ENCODE measurements at regions not wholly inside any gene's neighbourhood (a gene's known extent, or its start where the extent isn't known, plus 50 kb on each side); places are given as distances from the start of the nearest gene placed in this dataset.

DNA sequence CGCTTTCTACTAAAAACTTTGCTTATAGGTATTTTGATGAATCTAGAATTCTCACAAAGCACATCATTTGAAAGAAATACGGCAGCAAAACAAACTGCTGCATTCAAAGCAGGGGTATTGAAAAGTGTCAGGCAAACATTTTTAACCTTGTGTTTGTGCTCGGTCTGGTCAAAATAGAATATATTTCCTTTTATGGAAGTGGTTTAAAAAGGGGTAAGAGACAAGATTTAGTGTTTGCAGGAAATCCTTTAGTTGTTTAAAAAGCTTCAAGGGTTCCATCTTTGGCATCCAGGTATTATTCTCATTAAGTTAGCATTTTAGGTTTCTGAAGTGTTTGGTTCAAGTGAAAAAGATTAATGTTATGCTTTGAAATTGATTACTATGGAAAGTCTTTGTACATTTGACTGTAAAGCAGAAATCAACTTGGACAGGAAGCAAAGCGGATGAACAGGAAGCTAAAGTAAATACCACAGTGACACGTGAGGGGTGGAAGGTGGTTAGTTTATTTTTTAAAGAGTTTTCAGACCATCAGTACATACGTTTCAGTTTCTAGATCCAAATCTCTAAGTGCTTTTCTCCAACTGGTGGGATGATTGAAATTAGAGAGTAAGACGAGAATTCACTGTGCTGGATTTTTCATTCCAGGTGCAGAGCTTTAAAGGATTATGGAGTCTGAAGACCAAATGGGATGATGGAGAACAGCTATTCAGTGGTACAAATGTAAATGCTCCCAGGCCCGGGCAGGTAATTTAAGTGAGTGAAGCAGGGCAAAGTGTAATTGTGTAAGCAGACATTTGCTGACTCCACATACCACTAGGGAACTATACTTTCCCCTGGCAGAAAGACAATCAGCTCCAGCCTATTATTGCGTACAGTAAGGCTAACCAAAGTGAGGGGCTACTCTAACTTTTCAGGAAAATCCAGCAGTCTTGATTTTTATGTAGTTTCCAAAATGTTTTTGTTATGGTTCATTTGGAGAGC is 341.8 kb upstream of the TBL1XR1 start:
- Mint-ChIP-seq H3K27me3 (ENCODE audit: low read depth, poor library complexity) (peaks cover 4% of the 10 kb centered on the region), H3K4me1 (peaks cover 55% of the 10 kb centered on the region), H3K9me3 (no peaks in the 10 kb centered on the region), H3K4me3 (no peak overlapping the region), H3K27ac (peak overlapping the region; percentile 37), H3K36me3 (ENCODE audit: low read depth) (no peaks in the 10 kb centered on the region)
- DNase-seq: no peak
- TF ChIP-seq, protein P1, sequence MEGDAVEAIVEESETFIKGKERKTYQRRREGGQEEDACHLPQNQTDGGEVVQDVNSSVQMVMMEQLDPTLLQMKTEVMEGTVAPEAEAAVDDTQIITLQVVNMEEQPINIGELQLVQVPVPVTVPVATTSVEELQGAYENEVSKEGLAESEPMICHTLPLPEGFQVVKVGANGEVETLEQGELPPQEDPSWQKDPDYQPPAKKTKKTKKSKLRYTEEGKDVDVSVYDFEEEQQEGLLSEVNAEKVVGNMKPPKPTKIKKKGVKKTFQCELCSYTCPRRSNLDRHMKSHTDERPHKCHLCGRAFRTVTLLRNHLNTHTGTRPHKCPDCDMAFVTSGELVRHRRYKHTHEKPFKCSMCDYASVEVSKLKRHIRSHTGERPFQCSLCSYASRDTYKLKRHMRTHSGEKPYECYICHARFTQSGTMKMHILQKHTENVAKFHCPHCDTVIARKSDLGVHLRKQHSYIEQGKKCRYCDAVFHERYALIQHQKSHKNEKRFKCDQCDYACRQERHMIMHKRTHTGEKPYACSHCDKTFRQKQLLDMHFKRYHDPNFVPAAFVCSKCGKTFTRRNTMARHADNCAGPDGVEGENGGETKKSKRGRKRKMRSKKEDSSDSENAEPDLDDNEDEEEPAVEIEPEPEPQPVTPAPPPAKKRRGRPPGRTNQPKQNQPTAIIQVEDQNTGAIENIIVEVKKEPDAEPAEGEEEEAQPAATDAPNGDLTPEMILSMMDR (IDR thresholded peaks at IDR 0.05): no peak

DNA sequence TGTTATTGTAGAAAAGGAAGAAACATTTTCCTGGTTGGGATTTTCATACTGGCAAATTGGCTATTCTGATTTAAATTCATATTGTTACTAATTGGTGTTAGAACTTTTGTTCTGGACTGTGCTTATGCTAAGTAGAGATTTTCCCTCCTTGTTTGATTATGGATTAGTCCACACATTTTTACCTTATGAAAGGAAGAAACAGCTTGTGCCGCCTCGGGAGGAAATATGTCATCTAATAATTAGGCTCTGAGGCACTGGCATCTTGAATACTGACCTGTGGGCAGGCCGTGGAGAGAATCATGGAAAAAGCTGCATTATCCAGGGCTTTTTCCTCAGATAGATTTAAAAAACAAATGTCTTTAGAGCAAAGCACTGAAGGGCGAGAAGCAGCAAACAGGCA is 344.3 kb upstream of the TBL1XR1 start:
- no peak for DNase-seq
- H3K4me3 Mint-ChIP-seq: no peak overlapping the region
- TF ChIP-seq, protein P1 (IDR thresholded peaks at IDR 0.05): no peak
- peaks cover 49% of the 10 kb centered on the region for H3K4me1 Mint-ChIP-seq
- H3K27me3 Mint-ChIP-seq (ENCODE audit: low read depth, poor library complexity): no peaks in the 10 kb centered on the region
- H3K9me3 Mint-ChIP-seq: no peaks in the 10 kb centered on the region
- peaks cover 5% of the 10 kb centered on the region for H3K36me3 Mint-ChIP-seq (ENCODE audit: low read depth)
- no peak overlapping the region for H3K27ac Mint-ChIP-seq

DNA sequence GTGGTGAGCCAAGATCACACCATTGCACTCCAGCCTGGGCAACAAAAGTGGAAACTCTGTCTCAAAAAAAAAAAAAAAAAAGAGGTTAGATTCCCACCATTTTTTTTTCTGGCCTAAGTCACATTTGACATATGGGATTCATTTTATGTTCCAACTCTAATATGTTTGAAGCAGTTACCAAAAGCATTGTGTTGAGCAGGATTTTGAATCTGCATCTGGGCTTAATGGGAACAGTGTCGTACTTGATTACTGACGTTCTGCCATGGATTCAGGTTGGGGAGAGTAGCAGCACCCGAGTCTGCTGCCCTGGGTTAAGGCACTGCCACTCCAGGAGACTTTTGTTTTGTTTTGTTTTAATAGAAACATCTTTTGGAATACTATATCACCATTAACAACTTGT is 348.7 kb upstream of the TBL1XR1 start:
- TF ChIP-seq, protein P1 (IDR thresholded peaks at IDR 0.05): no peak
- H3K27me3 Mint-ChIP-seq (ENCODE audit: low read depth, poor library complexity): no peaks in the 10 kb centered on the region
- H3K9me3 Mint-ChIP-seq: no peaks in the 10 kb centered on the region
- no peak overlapping the region for H3K4me3 Mint-ChIP-seq
- DNase-seq: no peak
- peak overlapping the region; percentile 4 for H3K27ac Mint-ChIP-seq
- H3K4me1 Mint-ChIP-seq: peaks cover 18% of the 10 kb centered on the region
- H3K36me3 Mint-ChIP-seq (ENCODE audit: low read depth): peaks cover 5% of the 10 kb centered on the region

DNA sequence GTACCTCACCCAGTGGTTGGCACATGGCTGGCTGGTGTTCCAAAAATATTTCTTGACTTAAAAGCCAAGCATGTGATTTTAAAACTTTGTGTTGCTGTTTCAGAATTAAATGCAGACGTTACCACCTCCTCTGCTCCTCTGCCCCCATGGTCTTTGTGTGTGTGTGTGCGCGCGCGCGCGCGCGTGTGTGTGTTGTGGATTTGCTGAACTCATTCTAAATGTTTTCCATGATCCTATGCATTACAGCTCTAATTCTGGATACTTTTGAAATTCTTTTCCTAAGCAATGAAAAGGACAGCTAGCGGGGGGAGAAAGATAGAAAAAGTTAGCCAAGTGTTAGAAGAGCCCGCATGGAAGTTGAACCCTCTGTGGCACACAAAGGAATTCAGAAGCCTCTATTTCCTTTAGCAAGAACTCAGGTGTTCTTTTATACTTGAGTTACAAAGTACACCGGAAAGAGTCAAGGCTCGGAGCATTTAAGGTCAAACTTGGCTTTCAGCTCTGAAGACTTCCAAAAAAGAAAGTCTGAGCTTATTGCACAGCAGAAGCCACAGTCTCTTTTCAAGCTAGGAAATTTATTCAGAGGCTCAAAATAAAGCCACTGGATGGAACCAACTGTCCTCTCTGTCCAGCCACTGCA is 350.5 kb upstream of the TBL1XR1 start:
- TF ChIP-seq, protein P1 (IDR thresholded peaks at IDR 0.05): no peak
- no peak for DNase-seq
- H3K27me3 Mint-ChIP-seq (ENCODE audit: low read depth, poor library complexity): no peaks in the 10 kb centered on the region
- peaks cover 18% of the 10 kb centered on the region for H3K4me1 Mint-ChIP-seq
- no peaks in the 10 kb centered on the region for H3K9me3 Mint-ChIP-seq
- H3K27ac Mint-ChIP-seq: no peak overlapping the region
- H3K4me3 Mint-ChIP-seq: no peak overlapping the region
- H3K36me3 Mint-ChIP-seq (ENCODE audit: low read depth): peaks cover 5% of the 10 kb centered on the region

DNA sequence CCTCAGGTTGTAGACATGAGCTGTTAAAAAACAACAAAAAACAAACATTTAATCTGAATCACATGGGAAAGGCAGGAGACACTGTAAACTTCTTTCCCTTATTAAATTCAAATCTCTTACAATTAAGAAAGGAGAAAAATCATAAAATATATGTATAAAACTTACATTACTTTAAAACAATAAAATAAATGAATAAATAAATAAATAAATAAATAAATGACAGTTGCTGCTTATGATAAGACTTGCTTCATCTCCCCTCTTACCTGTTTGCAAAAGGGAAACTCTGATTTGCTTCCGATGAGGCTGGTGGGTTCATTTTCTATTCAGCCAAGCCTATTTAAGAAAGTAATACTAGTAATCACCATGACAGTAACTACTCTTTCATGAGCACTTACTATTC is 353.4 kb upstream of the TBL1XR1 start:
- TF ChIP-seq, protein P1 (IDR thresholded peaks at IDR 0.05): no peak
- Mint-ChIP-seq H3K4me1 (peaks cover 29% of the 10 kb centered on the region), H3K9me3 (no peaks in the 10 kb centered on the region), H3K27ac (no peak overlapping the region), H3K4me3 (no peak overlapping the region), H3K36me3 (ENCODE audit: low read depth) (no peaks in the 10 kb centered on the region), H3K27me3 (ENCODE audit: low read depth, poor library complexity) (no peaks in the 10 kb centered on the region)
- no peak for DNase-seq
